Lung (tissue), 11 donors: ENCODE measurements at regions not wholly inside any gene's neighbourhood (a gene's known extent, or its start where the extent isn't known, plus 50 kb on each side); places are given as distances from the start of the nearest gene placed in this dataset.
"Not testable (repeated sequence)": the region's sequence is repeated elsewhere in the genome, so short reads cannot be mapped to it uniquely, and the experiment has no call there.

Source experiments
- ATAC-seq: fragments of 200-7000 bp; cut with Tn5 transposase; one replicate; pipeline ENCODE4 v1.9.1; 2020; ENCODE audit warnings: moderate number of reproducible peaks; ENCODE audit not compliant: insufficient read depth, low FRiP score
- DNase-seq, 3 donors: peaks; one replicate each; pipeline ENCODE4 v3.0.0-alpha.2; 2013 to 2017
- H3K27ac ChIP-seq, 2 donors: one replicate each; pipeline ENCODE4 v1.5.1; 2013; ENCODE audit warnings: mild to moderate bottlenecking in 2 of 2, moderate library complexity in 2 of 2, control low read depth in 1 of 2, inconsistent platforms in 1 of 2, low read depth in 1 of 2, low read length in 1 of 2
- H3K27me3 ChIP-seq, 3 donors: one replicate each; pipeline ENCODE4 v1.5.1; 2013; ENCODE audit warnings: low read length in 2 of 3; ENCODE audit not compliant: control insufficient read depth in 3 of 3, insufficient read depth in 3 of 3
- H3K36me3 ChIP-seq, 4 donors: one replicate each; pipeline ENCODE4 v1.5.1; 2013; ENCODE audit warnings: low read length in 4 of 4, mild to moderate bottlenecking in 1 of 4, moderate library complexity in 1 of 4; ENCODE audit not compliant: control insufficient read depth in 4 of 4, insufficient read depth in 4 of 4
- H3K4me1 ChIP-seq, 5 donors: one replicate each; pipeline ENCODE4 v1.5.1; 2013; ENCODE audit warnings: low read length in 5 of 5, mild to moderate bottlenecking in 2 of 5, moderate library complexity in 1 of 5; ENCODE audit not compliant: control insufficient read depth in 5 of 5, insufficient read depth in 5 of 5
- H3K4me3 ChIP-seq: one replicate; pipeline ENCODE4 v1.5.1; 2013; ENCODE audit warnings: mild to moderate bottlenecking, control low read depth, moderate library complexity
- H3K9ac ChIP-seq, 2 donors: one replicate each; pipeline ENCODE4 v1.5.1; 2013; ENCODE audit warnings: low read length in 2 of 2, control low read depth in 1 of 2; ENCODE audit not compliant: insufficient read depth in 1 of 2
- H3K9me3 ChIP-seq, 4 donors: one replicate each; pipeline ENCODE4 v1.5.1; 2013; ENCODE audit warnings: low read length in 3 of 4, mild to moderate bottlenecking in 1 of 4, moderate library complexity in 1 of 4; ENCODE audit not compliant: control insufficient read depth in 4 of 4, insufficient read depth in 3 of 4
- WGBS, 2 donors: extraction: QIAGEN DNeasy Blood & Tissue Kit; methylation state at CpG; one replicate each; pipeline ENCODE4 v1.1.7; 2013; 5-methylcytosine and 5-hydroxymethylcytosine counted together
- TF ChIP-seq, protein P1 (sequence below): IDR thresholded peaks from 2 replicates; pipeline ENCODE4 v1.5.1; 2012; ENCODE audit warnings: mild to moderate bottlenecking; ENCODE audit errors: control extremely low read depth, extremely low read depth
- donor health status: control.
- donor health status: control.
- donor health status: Bipolar disorder and iron deficiency.
- donor health status: healthy.
- donor health status: DM: yes; HTN: yes; CAD: no.

- H3K9me3 ChIP-seq, result peaks cover 0 to 7% (median 2%) of the 10 kb centered on the region in 4 donors
- ATAC-seq (no peak), DNase-seq (no peak)
- no peak overlapping the region for H3K9ac ChIP-seq
- TF ChIP-seq, protein P1, sequence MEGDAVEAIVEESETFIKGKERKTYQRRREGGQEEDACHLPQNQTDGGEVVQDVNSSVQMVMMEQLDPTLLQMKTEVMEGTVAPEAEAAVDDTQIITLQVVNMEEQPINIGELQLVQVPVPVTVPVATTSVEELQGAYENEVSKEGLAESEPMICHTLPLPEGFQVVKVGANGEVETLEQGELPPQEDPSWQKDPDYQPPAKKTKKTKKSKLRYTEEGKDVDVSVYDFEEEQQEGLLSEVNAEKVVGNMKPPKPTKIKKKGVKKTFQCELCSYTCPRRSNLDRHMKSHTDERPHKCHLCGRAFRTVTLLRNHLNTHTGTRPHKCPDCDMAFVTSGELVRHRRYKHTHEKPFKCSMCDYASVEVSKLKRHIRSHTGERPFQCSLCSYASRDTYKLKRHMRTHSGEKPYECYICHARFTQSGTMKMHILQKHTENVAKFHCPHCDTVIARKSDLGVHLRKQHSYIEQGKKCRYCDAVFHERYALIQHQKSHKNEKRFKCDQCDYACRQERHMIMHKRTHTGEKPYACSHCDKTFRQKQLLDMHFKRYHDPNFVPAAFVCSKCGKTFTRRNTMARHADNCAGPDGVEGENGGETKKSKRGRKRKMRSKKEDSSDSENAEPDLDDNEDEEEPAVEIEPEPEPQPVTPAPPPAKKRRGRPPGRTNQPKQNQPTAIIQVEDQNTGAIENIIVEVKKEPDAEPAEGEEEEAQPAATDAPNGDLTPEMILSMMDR, result no peak
- H3K27me3 ChIP-seq, result no peaks in the 10 kb centered on the region
- H3K4me1 ChIP-seq, result peaks cover 0 to 11% (median 0%) of the 10 kb centered on the region in 5 donors
- H3K36me3 ChIP-seq, result no peaks in the 10 kb centered on the region
- H3K27ac ChIP-seq, result no peak overlapping the region
- no peak overlapping the region for H3K4me3 ChIP-seq
Observed at GRCh38 chr10:31675726-31676125, 252.9 kb downstream of the ARHGAP12 start.

- Histone ChIP-seq H3K9me3 (peaks cover 0 to 4% (median 2%) of the 10 kb centered on the region in 4 donors), H3K27ac (no peak overlapping the region), H3K27me3 (no peaks in the 10 kb centered on the region), H3K36me3 (no peaks in the 10 kb centered on the region), H3K9ac (no peak overlapping the region), H3K4me1 (peaks cover 0 to 5% (median 0%) of the 10 kb centered on the region in 5 donors), H3K4me3 (no peak overlapping the region)
- DNase-seq, result no peak
- ATAC-seq, result no peak
- WGBS, 2 donors, result 89 to 94% methylated on average over 1 of the region's 1 CpG
- TF ChIP-seq, protein P1, result no peak
Observed at GRCh38 chr10:31669357-31669756, 259.3 kb downstream of the ARHGAP12 start.

DNA sequence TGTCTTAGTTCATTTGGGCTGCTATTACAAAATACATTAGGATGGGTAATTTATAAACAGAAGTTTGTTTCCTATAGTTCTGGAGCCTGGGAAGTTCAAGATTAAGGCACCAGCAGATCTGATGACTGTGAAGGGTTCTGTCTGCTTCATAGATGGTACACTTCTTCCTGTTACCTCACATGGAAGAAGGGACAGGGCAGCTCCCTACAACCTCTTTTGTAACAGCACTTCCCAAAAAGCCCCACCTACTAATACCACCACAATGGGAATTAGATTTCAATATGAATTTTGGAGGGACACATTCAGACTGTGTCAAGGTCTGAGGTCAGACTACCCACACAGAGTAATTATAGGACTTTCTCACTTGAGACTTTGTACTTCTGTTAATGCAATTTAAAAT, 260.3 kb downstream of the ARHGAP12 start:
- TF ChIP-seq, protein P1, result no peak
- no peaks in the 10 kb centered on the region for H3K27me3 ChIP-seq
- H3K9me3 ChIP-seq, result peaks cover 0 to 4% (median under 1%) of the 10 kb centered on the region in 4 donors
- no peak overlapping the region for H3K27ac ChIP-seq
- H3K36me3 ChIP-seq, result no peaks in the 10 kb centered on the region
- no peak overlapping the region for H3K4me3 ChIP-seq
- H3K9ac ChIP-seq, result no peak overlapping the region
- no peak for ATAC-seq
- H3K4me1 ChIP-seq, result peaks cover 0 to 5% (median 0%) of the 10 kb centered on the region in 5 donors
- no peak for DNase-seq

DNA sequence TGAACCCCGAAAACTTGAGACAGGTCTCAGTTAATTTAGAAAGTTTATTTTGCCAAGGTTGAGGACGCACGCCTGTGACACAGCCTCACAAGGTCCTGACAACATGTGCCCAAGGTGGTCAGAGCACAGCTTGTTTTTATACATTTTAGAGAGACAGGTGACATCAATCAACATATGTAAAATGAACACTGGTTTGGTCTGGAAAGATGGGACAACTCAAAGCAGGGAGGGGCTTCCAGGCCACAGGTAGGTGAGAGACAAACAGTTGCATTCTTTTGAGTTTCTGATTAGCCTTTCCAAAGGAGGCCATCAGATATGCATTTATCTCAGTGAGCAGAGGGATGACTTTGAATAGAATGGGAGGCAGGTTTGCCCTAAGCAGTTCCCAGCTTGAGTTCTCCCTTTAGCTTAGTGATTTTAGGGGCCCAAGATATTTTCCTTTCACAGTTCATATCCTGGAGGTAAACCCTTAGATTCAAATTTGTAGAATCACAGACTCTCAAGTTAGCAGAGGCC, 262.8 kb downstream of the ARHGAP12 start:
- H3K4me1 ChIP-seq, H3K9ac ChIP-seq, H3K9me3 ChIP-seq, H3K36me3 ChIP-seq, ATAC-seq, H3K4me3 ChIP-seq, H3K27me3 ChIP-seq, H3K27ac ChIP-seq, DNase-seq: not testable (repeated sequence)
- 93 to 95% methylated on average over 3 of the region's 3 CpGs for WGBS, 2 donors
